ENCODE measurements at regions not wholly inside any gene's neighbourhood (a gene's known extent, or its start where the extent isn't known, plus 50 kb on each side); places are given as distances from the start of the nearest gene placed in this dataset.

DNA sequence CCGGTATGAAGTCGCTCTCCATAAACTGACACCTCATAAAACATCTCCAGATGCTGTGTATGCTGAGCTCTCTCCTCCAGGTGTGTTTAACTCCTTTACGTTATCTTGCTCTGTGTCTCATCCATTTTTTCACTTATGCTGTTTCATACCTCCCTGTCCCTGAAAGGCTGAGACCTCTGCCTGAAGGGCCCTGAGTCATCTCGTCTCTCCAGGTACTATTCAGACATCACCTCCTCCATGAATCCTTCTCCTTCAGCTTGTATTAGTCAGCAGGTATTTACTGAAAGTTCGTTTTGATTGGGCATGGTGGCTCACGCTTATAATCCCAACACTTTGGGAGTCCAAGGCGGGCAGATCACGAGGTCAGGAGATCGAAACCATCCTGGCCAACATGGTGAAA, 244.5 kb upstream of the EPHA4 start:
- no peak overlapping the region for H3K4me3 ChIP-seq (ENCODE audit: insufficient read length, low read depth)
- no peaks in the 10 kb centered on the region for H3K27me3 ChIP-seq (ENCODE audit: insufficient read depth, insufficient read length)
- DNase-seq (ENCODE audit: low read depth, low spot score): no peak
- peaks cover 11% of the 10 kb centered on the region; the same call in 1 of the 2 replicates for H3K9me3 ChIP-seq (ENCODE audit: insufficient read depth, low read length)
- H3K4me1 ChIP-seq (ENCODE audit: insufficient read depth, insufficient read length): peaks cover 4% of the 10 kb centered on the region
- no peaks in the 10 kb centered on the region for H3K36me3 ChIP-seq (ENCODE audit: insufficient read depth, insufficient read length, low read length)
- TF ChIP-seq ZNF274 (IDR thresholded peaks at IDR 0.05; ENCODE audit: low read depth, low read length) (no peak), SUZ12 (IDR thresholded peaks at IDR 0.05; ENCODE audit: extremely low read depth, insufficient read depth, insufficient read length) (no peak), YY1 (IDR thresholded peaks at IDR 0.05; ENCODE audit: insufficient read depth, insufficient read length) (no peak)
- no peak overlapping the region for H3K9ac ChIP-seq (ENCODE audit: insufficient read length, low read depth)

DNA sequence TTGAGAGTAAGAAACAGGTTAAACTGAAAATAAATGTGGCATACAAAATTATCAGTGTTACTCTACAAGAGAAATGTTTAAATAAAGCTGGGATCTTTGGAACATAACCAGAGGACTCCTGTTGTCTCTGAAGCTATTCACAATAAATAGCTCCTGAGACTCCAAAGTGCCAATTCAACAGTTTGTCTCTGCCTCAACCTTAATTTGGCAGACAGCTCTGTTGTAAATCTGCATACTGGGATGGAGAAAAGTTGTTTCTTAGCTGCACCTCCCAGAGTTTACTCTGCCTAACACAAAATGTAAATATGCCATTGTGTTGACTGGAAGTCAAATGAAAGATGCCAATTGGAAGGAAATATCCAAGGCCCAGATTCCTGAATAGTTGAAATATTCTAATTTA, 238.5 kb upstream of the EPHA4 start:
- Histone ChIP-seq H3K4me3 (ENCODE audit: insufficient read length, low read depth) (no peak overlapping the region), H3K9me3 (ENCODE audit: insufficient read depth, low read length) (peaks cover 3% of the 10 kb centered on the region; the same call in 1 of the 2 replicates), H3K4me1 (ENCODE audit: insufficient read depth, insufficient read length) (peaks cover 4% of the 10 kb centered on the region), H3K36me3 (ENCODE audit: insufficient read depth, insufficient read length, low read length) (no peaks in the 10 kb centered on the region), H3K9ac (ENCODE audit: insufficient read length, low read depth) (no peak overlapping the region), H3K27me3 (ENCODE audit: insufficient read depth, insufficient read length) (no peaks in the 10 kb centered on the region)
- DNase-seq (ENCODE audit: low read depth, low spot score): no peak
- no peak for TF ChIP-seq ZNF274 (IDR thresholded peaks at IDR 0.05; ENCODE audit: low read depth, low read length)
- no peak for TF ChIP-seq YY1 (IDR thresholded peaks at IDR 0.05; ENCODE audit: insufficient read depth, insufficient read length)
- no peak for TF ChIP-seq SUZ12 (IDR thresholded peaks at IDR 0.05; ENCODE audit: extremely low read depth, insufficient read depth, insufficient read length)

DNA sequence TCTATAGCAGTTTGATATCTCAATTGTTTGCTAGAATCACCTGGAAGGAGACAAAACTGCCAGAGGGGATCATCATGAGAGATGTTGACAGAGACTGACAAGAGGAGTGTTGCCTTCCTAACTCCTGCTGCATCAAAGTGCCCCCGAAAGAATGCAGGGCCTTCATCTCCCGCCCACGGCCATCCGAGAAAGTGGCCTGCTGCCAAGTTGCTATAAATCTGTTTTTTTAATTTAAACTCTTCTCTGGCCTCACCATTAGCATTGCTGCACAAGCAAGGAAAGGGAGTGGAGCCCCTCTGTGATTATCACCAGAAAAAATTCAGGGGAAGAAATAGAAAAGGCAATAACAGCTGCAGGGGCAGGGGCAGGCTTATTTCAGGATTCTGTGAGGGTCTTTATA, 238.1 kb upstream of the EPHA4 start:
- H3K9me3 ChIP-seq (ENCODE audit: insufficient read depth, low read length): no peaks in the 10 kb centered on the region
- no peak for DNase-seq (ENCODE audit: low read depth, low spot score)
- no peak overlapping the region for H3K9ac ChIP-seq (ENCODE audit: insufficient read length, low read depth)
- no peaks in the 10 kb centered on the region for H3K36me3 ChIP-seq (ENCODE audit: insufficient read depth, insufficient read length, low read length)
- peaks cover 1% of the 10 kb centered on the region for H3K4me1 ChIP-seq (ENCODE audit: insufficient read depth, insufficient read length)
- H3K27me3 ChIP-seq (ENCODE audit: insufficient read depth, insufficient read length): no peaks in the 10 kb centered on the region
- no peak overlapping the region for H3K4me3 ChIP-seq (ENCODE audit: insufficient read length, low read depth)
- TF ChIP-seq SUZ12 (IDR thresholded peaks at IDR 0.05; ENCODE audit: extremely low read depth, insufficient read depth, insufficient read length) (no peak), YY1 (IDR thresholded peaks at IDR 0.05; ENCODE audit: insufficient read depth, insufficient read length) (no peak), ZNF274 (IDR thresholded peaks at IDR 0.05; ENCODE audit: low read depth, low read length) (no peak)

DNA sequence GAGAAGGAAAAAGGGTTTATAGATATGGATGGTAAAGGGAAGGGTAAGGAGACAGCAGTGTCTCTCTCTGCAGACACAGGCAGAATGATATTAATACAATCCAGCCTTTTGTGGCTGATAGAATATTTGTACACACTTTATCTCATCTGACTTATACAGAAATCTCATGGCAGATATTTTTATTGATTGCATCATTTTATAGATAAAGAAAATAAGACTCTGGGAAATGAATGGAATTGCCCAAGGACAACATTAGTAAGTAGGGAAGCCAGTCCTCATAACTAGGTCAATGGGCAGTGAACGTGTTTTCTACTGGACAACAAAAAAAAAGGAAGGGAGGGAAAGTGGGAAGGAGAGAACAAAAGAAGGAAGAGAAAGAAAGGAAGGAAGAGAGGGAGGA, 236.4 kb upstream of the EPHA4 start:
- Histone ChIP-seq H3K4me3 (ENCODE audit: insufficient read length, low read depth) (no peak overlapping the region), H3K4me1 (ENCODE audit: insufficient read depth, insufficient read length) (no peaks in the 10 kb centered on the region), H3K36me3 (ENCODE audit: insufficient read depth, insufficient read length, low read length) (no peaks in the 10 kb centered on the region), H3K27me3 (ENCODE audit: insufficient read depth, insufficient read length) (no peaks in the 10 kb centered on the region), H3K9ac (ENCODE audit: insufficient read length, low read depth) (no peak overlapping the region), H3K9me3 (ENCODE audit: insufficient read depth, low read length) (no peaks in the 10 kb centered on the region)
- TF ChIP-seq YY1 (IDR thresholded peaks at IDR 0.05; ENCODE audit: insufficient read depth, insufficient read length): no peak
- TF ChIP-seq ZNF274 (IDR thresholded peaks at IDR 0.05; ENCODE audit: low read depth, low read length): no peak
- TF ChIP-seq SUZ12 (IDR thresholded peaks at IDR 0.05; ENCODE audit: extremely low read depth, insufficient read depth, insufficient read length): no peak
- DNase-seq (ENCODE audit: low read depth, low spot score): no peak

DNA sequence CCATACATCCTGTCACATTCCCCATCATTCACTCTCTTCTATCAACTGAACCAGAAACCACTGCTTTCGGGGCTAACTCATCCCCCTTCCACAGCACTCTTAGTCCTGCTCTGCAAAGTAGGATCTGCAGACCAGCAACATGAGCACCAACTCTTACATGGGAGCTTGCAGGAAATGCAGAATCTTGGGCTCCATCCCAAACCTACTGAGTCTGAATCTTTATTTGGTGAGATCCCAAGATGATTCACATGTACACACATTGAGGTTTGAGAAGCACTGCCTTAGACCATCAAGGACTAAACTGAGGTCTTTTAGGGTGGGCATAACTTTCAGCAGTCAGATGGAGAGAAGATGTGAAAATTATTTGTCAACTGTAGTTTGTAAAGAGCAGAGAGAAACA, 235.6 kb upstream of the EPHA4 start:
- TF ChIP-seq YY1 (IDR thresholded peaks at IDR 0.05; ENCODE audit: insufficient read depth, insufficient read length) (no peak), ZNF274 (IDR thresholded peaks at IDR 0.05; ENCODE audit: low read depth, low read length) (no peak), SUZ12 (IDR thresholded peaks at IDR 0.05; ENCODE audit: extremely low read depth, insufficient read depth, insufficient read length) (no peak)
- no peaks in the 10 kb centered on the region for H3K27me3 ChIP-seq (ENCODE audit: insufficient read depth, insufficient read length)
- no peak overlapping the region for H3K9ac ChIP-seq (ENCODE audit: insufficient read length, low read depth)
- no peaks in the 10 kb centered on the region for H3K4me1 ChIP-seq (ENCODE audit: insufficient read depth, insufficient read length)
- H3K9me3 ChIP-seq (ENCODE audit: insufficient read depth, low read length): no peaks in the 10 kb centered on the region
- no peak for DNase-seq (ENCODE audit: low read depth, low spot score)
- H3K4me3 ChIP-seq (ENCODE audit: insufficient read length, low read depth): no peak overlapping the region
- no peaks in the 10 kb centered on the region for H3K36me3 ChIP-seq (ENCODE audit: insufficient read depth, insufficient read length, low read length)

DNA sequence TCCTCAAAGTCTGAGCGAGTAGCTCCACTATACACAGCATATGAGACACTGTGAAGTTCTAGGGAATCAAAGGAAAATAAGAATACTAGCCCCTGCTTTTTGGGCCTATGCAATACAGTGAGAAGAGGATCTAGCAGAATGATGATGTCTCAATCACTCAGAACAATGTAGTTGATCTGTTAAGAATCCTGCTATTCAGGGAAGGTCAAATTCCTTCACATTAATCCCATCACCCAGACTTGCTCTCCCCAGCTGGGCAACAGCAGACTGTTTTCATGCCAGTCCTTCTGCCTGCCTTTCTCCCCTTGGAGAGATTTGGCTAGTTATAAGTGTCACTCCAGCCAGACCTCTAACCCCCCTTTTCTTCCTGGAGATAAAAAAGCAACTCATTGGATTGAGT, 230.0 kb upstream of the EPHA4 start:
- no peak overlapping the region for H3K9ac ChIP-seq (ENCODE audit: insufficient read length, low read depth)
- H3K36me3 ChIP-seq (ENCODE audit: insufficient read depth, insufficient read length, low read length): no peaks in the 10 kb centered on the region
- H3K4me3 ChIP-seq (ENCODE audit: insufficient read length, low read depth): no peak overlapping the region
- H3K27me3 ChIP-seq (ENCODE audit: insufficient read depth, insufficient read length): no peaks in the 10 kb centered on the region
- H3K4me1 ChIP-seq (ENCODE audit: insufficient read depth, insufficient read length): no peaks in the 10 kb centered on the region
- no peak for TF ChIP-seq YY1 (IDR thresholded peaks at IDR 0.05; ENCODE audit: insufficient read depth, insufficient read length)
- TF ChIP-seq ZNF274 (IDR thresholded peaks at IDR 0.05; ENCODE audit: low read depth, low read length): no peak
- no peak for TF ChIP-seq SUZ12 (IDR thresholded peaks at IDR 0.05; ENCODE audit: extremely low read depth, insufficient read depth, insufficient read length)
- no peaks in the 10 kb centered on the region for H3K9me3 ChIP-seq (ENCODE audit: insufficient read depth, low read length)
- DNase-seq (ENCODE audit: low read depth, low spot score): no peak

DNA sequence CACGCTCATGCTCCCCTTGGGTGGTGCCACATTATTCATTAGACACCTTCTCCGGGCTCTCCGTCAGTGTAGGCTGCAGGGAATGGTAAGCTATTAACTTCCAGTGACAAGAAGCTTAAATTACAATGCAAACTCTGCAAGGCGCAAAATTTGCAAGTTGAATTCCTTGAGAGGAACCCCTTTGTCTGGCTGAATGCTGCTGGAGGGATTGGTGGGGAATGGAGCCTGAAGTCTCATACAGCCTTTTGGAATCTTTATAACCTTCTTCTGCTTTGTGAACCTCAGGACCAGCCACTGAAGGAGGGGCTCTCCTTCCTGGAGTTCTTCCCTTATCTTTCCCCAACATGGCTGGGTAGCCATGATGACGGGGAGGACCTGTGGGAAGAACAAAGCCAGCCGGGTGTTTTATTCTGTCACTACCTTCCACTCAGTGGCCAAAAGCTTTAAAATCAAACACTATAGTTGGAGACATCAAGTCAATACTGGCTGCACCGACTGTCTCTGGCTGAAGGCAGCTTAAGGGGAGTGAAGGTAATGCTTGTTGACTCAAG, 220.9 kb upstream of the EPHA4 start:
- Histone ChIP-seq H3K9ac (ENCODE audit: insufficient read length, low read depth) (no peak overlapping the region), H3K9me3 (ENCODE audit: insufficient read depth, low read length) (no peaks in the 10 kb centered on the region), H3K4me3 (ENCODE audit: insufficient read length, low read depth) (no peak overlapping the region), H3K27me3 (ENCODE audit: insufficient read depth, insufficient read length) (no peaks in the 10 kb centered on the region), H3K36me3 (ENCODE audit: insufficient read depth, insufficient read length, low read length) (no peaks in the 10 kb centered on the region), H3K4me1 (ENCODE audit: insufficient read depth, insufficient read length) (no peaks in the 10 kb centered on the region)
- no peak for TF ChIP-seq SUZ12 (IDR thresholded peaks at IDR 0.05; ENCODE audit: extremely low read depth, insufficient read depth, insufficient read length)
- TF ChIP-seq YY1 (IDR thresholded peaks at IDR 0.05; ENCODE audit: insufficient read depth, insufficient read length): peak; percentile 15
- DNase-seq (ENCODE audit: low read depth, low spot score): peak; percentile 91
